ENCODE measurements at regions not wholly inside any gene's neighbourhood (a gene's known extent, or its start where the extent isn't known, plus 50 kb on each side); places are given as distances from the start of the nearest gene placed in this dataset.

- TF ChIP-seq CTCF (conservative IDR thresholded peaks at IDR 0.05 in 1 of 2, IDR thresholded peaks at IDR 0.05 in 1 of 2; ENCODE audit: extremely low read depth in 1 of 2, insufficient read depth in 1 of 2, low read depth in 1 of 2, low read length in 2 of 2), result no peak
- TF ChIP-seq EZH2 (IDR thresholded peaks at IDR 0.05; ENCODE audit: borderline replicate concordance, low read length), result no peak
Observed at GRCh38 chr16:55101026-55101425, 170.4 kb downstream of the IRX5 start.
